K562 (cell line): ENCODE measurements at regions not wholly inside any gene's neighbourhood (a gene's known extent, or its start where the extent isn't known, plus 50 kb on each side); places are given as distances from the start of the nearest gene placed in this dataset.

ENCODE experiments used
- CREM ChIP-seq: IDR thresholded peaks from 2 replicates; pipeline ENCODE4 v1.6.1; 2014; ENCODE audit warnings: antibody characterized with exemption, low read depth
- DPF2 ChIP-seq: fragments of 450-650 bp; IDR thresholded peaks from 2 replicates; pipeline ENCODE4 v1.6.1; 2016
- EP300 ChIP-seq: IDR thresholded peaks from 2 replicates; pipeline ENCODE4 v1.6.1; 2012; ENCODE audit warnings: low read length, improper control_type of control experiment
- ETV5 ChIP-seq: sonication (generic); formaldehyde crosslinking; IDR thresholded peaks from 2 replicates; pipeline ENCODE4 v1.4.0; 2020; ENCODE audit warnings: low read depth, mild to moderate bottlenecking, missing genetic modification reagents
- HES1 ChIP-seq: fragments of 450-650 bp; IDR thresholded peaks from 2 replicates; pipeline ENCODE4 v1.6.1; 2016; ENCODE audit warnings: low read depth, mild to moderate bottlenecking, moderate library complexity
- MAX ChIP-seq: sonication (generic); formaldehyde crosslinking; IDR thresholded peaks from 2 replicates; pipeline ENCODE4 v1.9.0; 2022; ENCODE audit warnings: mild to moderate bottlenecking, missing genetic modification reagents
- MEIS2 ChIP-seq: fragments of 450-650 bp; IDR thresholded peaks from 2 replicates; pipeline ENCODE4 v1.6.1; 2014; ENCODE audit warnings: mild to moderate bottlenecking; ENCODE audit not compliant: partially characterized antibody
- MITF ChIP-seq: IDR thresholded peaks from 2 replicates; pipeline ENCODE4 v1.6.1; 2014; ENCODE audit warnings: antibody characterized with exemption
- MLLT1 ChIP-seq, 2 experiments: fragments of 450-650 bp; IDR thresholded peaks; 2 replicates each; pipeline ENCODE4 v1.6.1; 2016
- PCBP2 ChIP-seq: fragments of 200-400 bp; formaldehyde crosslinking; IDR thresholded peaks from 2 replicates; pipeline ENCODE4 v1.6.1; 2018; ENCODE audit warnings: low read length, low read depth, mild to moderate bottlenecking, moderate library complexity; ENCODE audit not compliant: poor library complexity, severe bottlenecking
- RBM14 ChIP-seq: fragments of 200-400 bp; formaldehyde crosslinking; IDR thresholded peaks from 2 replicates; pipeline ENCODE4 v1.6.1; 2018; ENCODE audit warnings: low read depth, mild to moderate bottlenecking, low read length, moderate library complexity, borderline replicate concordance; ENCODE audit not compliant: insufficient read depth
- RERE ChIP-seq: sonication (generic); formaldehyde crosslinking; IDR thresholded peaks from 2 replicates; pipeline ENCODE4 v1.8.0; 2023; ENCODE audit warnings: missing genetic modification reagents, mild to moderate bottlenecking, borderline replicate concordance
- SMAD4 ChIP-seq: fragments of 250-450 bp; sonication (Bioruptor Pico); conservative IDR thresholded peaks from 2 replicates; pipeline ENCODE4 v1.8.0; 2021; ENCODE audit warnings: inconsistent platforms, mild to moderate bottlenecking, moderate library complexity
- STAT5A ChIP-seq: IDR thresholded peaks from 2 replicates; pipeline ENCODE4 v1.6.1; 2012; ENCODE audit warnings: low read length, inconsistent platforms, borderline replicate concordance
- VEZF1 ChIP-seq: fragments of 200-800 bp; sonication (Bioruptor generic); IDR thresholded peaks from 2 replicates; pipeline ENCODE4 v1.6.1; 2017; ENCODE audit warnings: missing genetic modification characterization, missing compliant biosample characterization
- ZNF3 ChIP-seq: fragments of 250-450 bp; sonication (Bioruptor Pico); IDR thresholded peaks from 2 replicates; pipeline ENCODE4 v1.5.0; 2021; ENCODE audit warnings: mild to moderate bottlenecking, moderate library complexity
- ZNF589 ChIP-seq: fragments of 200-800 bp; sonication (Bioruptor generic); IDR thresholded peaks from 2 replicates; pipeline ENCODE4 v1.6.1; 2016; ENCODE audit warnings: low read depth, missing genetic modification characterization, missing compliant biosample characterization

GRCh38 chr2:16413285-16413684 is 252.3 kb downstream of the CYRIA start (continued):
- TF ChIP-seq CREM (peak; percentile 78), ETV5 (CRISPR knock-in tag) (peak; percentile 28; the same call in 1 of the 2 replicates), MAX (peak; percentile 89), MLLT1 (IDR thresholded peaks at IDR 0.05) (peak in 1 of 2 experiments; percentile 49; a peak in 1 of 4 replicates), RBM14 (no peak), ZNF3 (CRISPR knock-in tag) (no peak), DPF2 (peak; percentile 74; the same call in 1 of the 2 replicates), PCBP2 (no peak), RERE (CRISPR knock-in tag) (no peak), VEZF1 (0 out of 2 replicates have a peak, but pooled peaks have one; percentile 23), MEIS2 (peak; percentile 73), MITF (peak; percentile 87), STAT5A (peak; percentile 83), EP300 (peak; percentile 68), HES1 (peak; percentile 80), SMAD4 (CRISPR knock-in tag) (peak; percentile 96), ZNF589 (CRISPR knock-in tag) (peak; percentile 95)
